ENCODE measurements at regions not wholly inside any gene's neighbourhood (a gene's known extent, or its start where the extent isn't known, plus 50 kb on each side); places are given as distances from the start of the nearest gene placed in this dataset.

DNA sequence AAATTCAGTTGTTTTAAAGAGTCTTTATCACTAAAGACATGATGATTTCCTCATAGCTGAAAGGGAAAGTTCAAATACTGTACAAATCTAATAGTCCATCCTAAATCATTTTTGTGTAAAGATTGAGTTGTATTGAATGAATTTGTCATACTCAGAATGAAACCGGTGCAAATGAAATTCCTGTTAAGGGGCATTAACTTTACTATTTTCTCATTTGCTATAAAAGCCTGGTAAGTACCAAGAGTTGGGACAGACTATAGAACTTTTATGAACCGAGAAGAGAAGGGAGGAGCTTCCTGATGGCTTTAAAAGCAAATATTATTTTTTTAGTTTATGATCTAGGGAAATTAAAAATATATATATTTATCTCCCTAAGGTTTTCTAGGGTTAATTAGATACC lies 260.0 kb upstream of the AKR1E2 start:
- no peaks in the 10 kb centered on the region for H3K9me3 ChIP-seq
- H3K4me3 ChIP-seq = no peak overlapping the region
- DNase-seq = no peak
- no peak for FAIRE-seq
- peaks cover 0 to 3% (median under 1%) of the 10 kb centered on the region in 4 donors for H3K27me3 ChIP-seq
- H3K36me3 ChIP-seq = no peaks in the 10 kb centered on the region
- no peak overlapping the region for H3K27ac ChIP-seq
- 62 to 67% methylated on average over 2 of the region's 2 CpGs for WGBS, 2 donors
- no peak for ATAC-seq
- no peaks in the 10 kb centered on the region for H3K4me1 ChIP-seq
- TF ChIP-seq, protein P1, sequence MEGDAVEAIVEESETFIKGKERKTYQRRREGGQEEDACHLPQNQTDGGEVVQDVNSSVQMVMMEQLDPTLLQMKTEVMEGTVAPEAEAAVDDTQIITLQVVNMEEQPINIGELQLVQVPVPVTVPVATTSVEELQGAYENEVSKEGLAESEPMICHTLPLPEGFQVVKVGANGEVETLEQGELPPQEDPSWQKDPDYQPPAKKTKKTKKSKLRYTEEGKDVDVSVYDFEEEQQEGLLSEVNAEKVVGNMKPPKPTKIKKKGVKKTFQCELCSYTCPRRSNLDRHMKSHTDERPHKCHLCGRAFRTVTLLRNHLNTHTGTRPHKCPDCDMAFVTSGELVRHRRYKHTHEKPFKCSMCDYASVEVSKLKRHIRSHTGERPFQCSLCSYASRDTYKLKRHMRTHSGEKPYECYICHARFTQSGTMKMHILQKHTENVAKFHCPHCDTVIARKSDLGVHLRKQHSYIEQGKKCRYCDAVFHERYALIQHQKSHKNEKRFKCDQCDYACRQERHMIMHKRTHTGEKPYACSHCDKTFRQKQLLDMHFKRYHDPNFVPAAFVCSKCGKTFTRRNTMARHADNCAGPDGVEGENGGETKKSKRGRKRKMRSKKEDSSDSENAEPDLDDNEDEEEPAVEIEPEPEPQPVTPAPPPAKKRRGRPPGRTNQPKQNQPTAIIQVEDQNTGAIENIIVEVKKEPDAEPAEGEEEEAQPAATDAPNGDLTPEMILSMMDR (IDR thresholded peaks at IDR 0.05) = no peak
- intact Hi-C loops (cut with DNase I) = no loop called here

DNA sequence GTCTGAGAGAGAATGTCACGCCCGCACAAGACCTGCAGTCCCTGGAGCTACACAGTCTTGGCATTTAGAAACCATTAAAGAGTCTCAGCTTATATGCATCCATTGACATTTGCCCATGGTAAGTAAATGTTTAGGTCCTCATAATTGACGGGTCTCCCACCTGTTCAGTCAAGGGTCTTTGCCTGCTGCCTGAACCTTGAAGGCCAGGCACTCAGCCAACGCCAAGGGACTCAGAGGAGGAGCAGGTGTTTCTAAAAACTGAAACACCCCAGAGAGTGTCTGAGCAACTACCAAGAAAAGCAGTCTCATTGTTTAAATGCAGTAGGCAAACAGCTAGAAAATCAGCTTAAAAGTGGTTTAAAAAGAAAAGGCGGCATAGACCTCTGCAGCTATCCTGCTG lies 264.7 kb upstream of the AKR1E2 start:
- Histone ChIP-seq H3K27me3 (peaks cover 0 to 3% (median 0%) of the 10 kb centered on the region in 4 donors), H3K36me3 (no peaks in the 10 kb centered on the region), H3K9me3 (no peaks in the 10 kb centered on the region), H3K27ac (no peak overlapping the region), H3K4me1 (no peaks in the 10 kb centered on the region), H3K4me3 (no peak overlapping the region)
- no peak for FAIRE-seq
- intact Hi-C loops (cut with DNase I) = no loop called here
- TF ChIP-seq, protein P1 (IDR thresholded peaks at IDR 0.05) = no peak
- no peak for DNase-seq
- ATAC-seq = no peak
- 71 to 83% methylated on average over 5 of the region's 5 CpGs for WGBS, 2 donors

DNA sequence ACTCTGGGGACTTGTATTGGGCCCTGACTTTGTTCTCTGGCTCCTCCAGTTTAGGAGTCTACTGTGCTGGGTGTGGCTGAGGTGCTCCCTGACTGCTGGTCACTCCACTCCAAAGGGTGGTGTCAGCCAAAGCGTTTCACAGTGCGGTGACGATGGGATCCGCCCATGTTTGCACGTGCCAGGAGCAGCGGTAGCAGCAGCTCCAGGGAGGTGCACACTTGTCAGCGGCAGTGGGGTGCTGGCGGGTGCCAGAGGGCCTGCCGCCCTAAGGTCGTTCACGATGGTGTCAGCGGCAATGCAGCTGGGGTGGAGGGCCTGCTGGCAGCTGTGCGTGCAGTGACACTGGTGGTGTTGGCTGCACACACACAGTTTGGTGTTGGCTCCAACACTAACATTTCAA lies 268.5 kb upstream of the AKR1E2 start:
- 77 to 90% methylated on average over 13 of the region's 13 CpGs for WGBS, 2 donors
- DNase-seq (peak in 1 of 6 donors; percentile 41), FAIRE-seq (no peak), ATAC-seq (no peak)
- no peaks in the 10 kb centered on the region for H3K4me1 ChIP-seq
- H3K4me3 ChIP-seq = no peak overlapping the region
- no peak overlapping the region for H3K27ac ChIP-seq
- TF ChIP-seq, protein P1 (IDR thresholded peaks at IDR 0.05) = no peak
- no peaks in the 10 kb centered on the region for H3K27me3 ChIP-seq
- no peaks in the 10 kb centered on the region for H3K9me3 ChIP-seq
- H3K36me3 ChIP-seq = no peaks in the 10 kb centered on the region
- intact Hi-C loops (cut with DNase I) = no loop called here

DNA sequence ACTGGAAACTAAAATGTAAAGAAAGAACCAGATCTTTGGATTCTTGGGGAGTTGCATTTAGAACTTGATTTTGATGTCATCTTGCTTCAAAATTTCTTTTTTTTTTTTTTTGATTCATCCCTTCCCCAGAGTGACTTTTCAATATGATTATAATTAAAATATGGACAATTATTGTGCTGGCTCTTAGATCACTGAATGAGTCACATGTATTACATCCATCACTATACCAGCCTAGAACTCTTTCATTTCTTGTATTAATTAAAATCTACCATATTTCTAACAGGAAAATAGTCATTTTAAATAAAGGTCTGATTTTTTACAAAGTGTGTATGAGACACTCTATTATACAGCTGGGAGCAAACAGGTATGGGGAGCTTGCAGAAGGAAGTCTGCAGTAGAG lies 269.5 kb upstream of the AKR1E2 start:
- ATAC-seq = no peak
- DNase-seq = no peak
- Histone ChIP-seq H3K4me1 (no peaks in the 10 kb centered on the region), H3K4me3 (no peak overlapping the region), H3K36me3 (no peaks in the 10 kb centered on the region), H3K27ac (no peak overlapping the region), H3K27me3 (no peaks in the 10 kb centered on the region), H3K9me3 (no peaks in the 10 kb centered on the region)
- TF ChIP-seq, protein P1 (IDR thresholded peaks at IDR 0.05) = no peak
- FAIRE-seq = no peak
- intact Hi-C loops (cut with DNase I) = no loop called here

DNA sequence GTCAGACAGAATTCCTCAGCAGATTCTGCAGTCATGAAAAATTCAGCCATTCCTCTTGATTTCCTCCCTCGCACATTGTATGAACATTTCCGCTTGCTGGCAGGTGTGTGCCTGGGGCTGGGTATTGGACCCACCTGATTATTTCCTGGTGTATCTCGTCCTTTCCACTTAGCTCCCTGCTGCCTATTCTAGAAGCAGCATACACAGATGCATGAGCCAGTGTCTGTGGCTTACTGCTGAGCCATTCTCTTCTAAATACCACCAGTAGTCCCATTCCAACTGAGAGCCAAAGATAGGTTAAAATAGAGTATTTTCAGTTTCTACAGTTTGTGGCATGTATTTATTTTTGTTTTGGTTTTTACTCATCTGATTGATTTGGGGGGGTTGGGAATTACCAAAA lies 270.1 kb upstream of the AKR1E2 start:
- no peak overlapping the region for H3K27ac ChIP-seq
- ATAC-seq (no peak), DNase-seq (no peak), FAIRE-seq (no peak)
- no peaks in the 10 kb centered on the region for H3K27me3 ChIP-seq
- H3K4me3 ChIP-seq = no peak overlapping the region
- intact Hi-C loops (cut with DNase I) = no loop called here
- H3K4me1 ChIP-seq = no peaks in the 10 kb centered on the region
- WGBS, 2 donors = 66 to 77% methylated on average over 3 of the region's 3 CpGs
- no peaks in the 10 kb centered on the region for H3K9me3 ChIP-seq
- TF ChIP-seq, protein P1 (IDR thresholded peaks at IDR 0.05) = no peak
- no peaks in the 10 kb centered on the region for H3K36me3 ChIP-seq

Measured in pancreas (tissue), 10 donors.